HepG2 (cell line): ENCODE measurements at regions not wholly inside any gene's neighbourhood (a gene's known extent, or its start where the extent isn't known, plus 50 kb on each side); places are given as distances from the start of the nearest gene placed in this dataset.

Experiments used
- ATAC-seq: fragments of 200-7000 bp; cut with Tn5 transposase; 3 replicates; pipeline ENCODE4 v1.9.1; 2020; ENCODE audit warnings: mild to moderate bottlenecking, moderate library complexity
- BruUV-seq: library from RNA; stranded (reverse); fragments of 400-500 nt; replicated peaks from 2 replicates; lab custom pipeline; 2021; lab: Mats Ljungman, UMichigan
- CTCF ChIA-PET: fragments of 300-600 bp; formaldehyde crosslinking; extraction: SDS; loops from one replicate; lab custom pipeline; 2021; ENCODE audit warnings: low total read pairs, inconsistent platforms, low intra/inter-chr PET ratio; lab: Yijun Ruan, JAX
- POLR2A ChIA-PET: fragments of 350-600 bp; sonication (Branson Sonifier 250); formaldehyde crosslinking; loops from one replicate; lab custom pipeline; 2020; ENCODE audit warnings: antibody characterized with exemption, inconsistent platforms; lab: Yijun Ruan, JAX
- DNase-seq: peaks from one replicate; pipeline ENCODE4 v3.0.0-alpha.2; 2015; ENCODE audit warnings: low spot score
- FAIRE-seq: peaks from 3 replicates; lab custom pipeline; 2011; peaks lifted over from hg19 to GRCh38; lab: Jason Lieb, UNC
- H2AFZ ChIP-seq: one replicate; pipeline ENCODE4 v1.6.1; 2011; ENCODE audit warnings: low read length, inconsistent platforms
- H3K27ac ChIP-seq: fragments of 300-600 bp; 3 replicates; pipeline ENCODE4 v1.8.0; 2011; ENCODE audit warnings: mixed run types, mild to moderate bottlenecking, mixed read lengths, low read length, inconsistent platforms; ENCODE audit not compliant: insufficient read depth; ENCODE audit errors: extremely low read length
- H3K27me3 ChIP-seq, 2 experiments: fragments of 200-600 bp in 1 of 2; 2 replicates in 1 of 2; 3 replicates in 1 of 2; pipeline versions ENCODE4 v1.6.0 to v1.8.0; 2011; ENCODE audit warnings: low read length in 2 of 2, mild to moderate bottlenecking in 2 of 2, moderate library complexity in 2 of 2, inconsistent platforms in 1 of 2; ENCODE audit not compliant: insufficient read depth in 2 of 2, control insufficient read depth in 1 of 2
- H3K36me3 ChIP-seq, 2 experiments: fragments of 200-600 bp in 1 of 2; replicated peaks in 1 of 2; 2 replicates in 1 of 2; 3 replicates in 1 of 2; pipeline versions ENCODE4 v1.5.1 to v1.8.0; 2011; ENCODE audit warnings: low read length in 2 of 2, inconsistent platforms in 1 of 2; ENCODE audit not compliant: insufficient read depth in 2 of 2, control insufficient read depth in 1 of 2
- H3K4me1 ChIP-seq: 2 replicates; pipeline ENCODE4 v1.5.1; 2012; ENCODE audit warnings: low read length, inconsistent platforms; ENCODE audit not compliant: insufficient read depth
- H3K4me2 ChIP-seq: 2 replicates; pipeline ENCODE4 v1.6.0; 2011; ENCODE audit warnings: low read depth, low read length, inconsistent platforms
- H3K4me3 ChIP-seq, 3 experiments: fragments of 200-600 bp in 1 of 3; sonication (generic), shearing (Covaris generic) in 1 of 3; replicated peaks in 1 of 3; 2 replicates each; pipeline ENCODE4 v1.5.1; 2011 to 2016; ENCODE audit warnings: low read length in 3 of 3, inconsistent platforms in 2 of 3, low read depth in 2 of 3, mild to moderate bottlenecking in 2 of 3, control low read depth in 1 of 3, mixed read lengths in 1 of 3; ENCODE audit not compliant: insufficient read depth in 1 of 3
- H3K79me2 ChIP-seq: one replicate; pipeline ENCODE4 v1.6.1; 2011; ENCODE audit warnings: low read length, inconsistent platforms; ENCODE audit not compliant: insufficient read depth
- H3K9ac ChIP-seq: 2 replicates; pipeline ENCODE4 v1.6.0; 2011; ENCODE audit warnings: mild to moderate bottlenecking, low read depth, low read length, inconsistent platforms; ENCODE audit not compliant: insufficient read depth
- H3K9me3 ChIP-seq: 2 replicates; pipeline ENCODE4 v1.5.1; 2012; ENCODE audit warnings: mild to moderate bottlenecking, low read length
- H4K20me1 ChIP-seq: 2 replicates; pipeline ENCODE4 v1.6.0; 2011; ENCODE audit warnings: inconsistent platforms, mild to moderate bottlenecking, low read length, moderate library complexity; ENCODE audit not compliant: insufficient read depth
- BORCS8-MEF2B ChIP-seq: sonication (generic); formaldehyde crosslinking; IDR thresholded peaks from 2 replicates; pipeline ENCODE4 v1.8.0; 2022; ENCODE audit warnings: mild to moderate bottlenecking, missing genetic modification reagents
- CHCHD3 ChIP-seq: sonication (generic); formaldehyde crosslinking; IDR thresholded peaks from 2 replicates; pipeline ENCODE4 v1.8.0; 2022; ENCODE audit warnings: mild to moderate bottlenecking, missing genetic modification reagents, moderate library complexity
- EHMT2 ChIP-seq: fragments of 200-600 bp; sonication (generic); IDR thresholded peaks from 2 replicates; pipeline ENCODE4 v1.7.0; 2017; ENCODE audit warnings: antibody characterized with exemption, low read depth, low read length, borderline replicate concordance
- ERF ChIP-seq: IDR thresholded peaks from 2 replicates; pipeline ENCODE4 v1.6.1; 2018; ENCODE audit warnings: missing biosample characterization, missing genetic modification reagents
- MAFK ChIP-seq, 2 experiments: IDR thresholded peaks in 1 of 2; conservative IDR thresholded peaks in 1 of 2; 2 replicates each; pipeline ENCODE4 v1.6.1; 2011; ENCODE audit warnings: improper control_type of control experiment in 2 of 2, low read length in 2 of 2
- MIER2 ChIP-seq: IDR thresholded peaks from 2 replicates; pipeline ENCODE4 v1.6.1; 2016; ENCODE audit warnings: missing biosample characterization, missing genetic modification reagents
- NFKB2 ChIP-seq: sonication (generic); formaldehyde crosslinking; IDR thresholded peaks from 2 replicates; pipeline ENCODE4 v1.4.0; 2020; ENCODE audit warnings: missing genetic modification reagents, borderline replicate concordance
- NKX3-1 ChIP-seq: sonication (generic); formaldehyde crosslinking; IDR thresholded peaks from 2 replicates; pipeline ENCODE4 v1.5.0; 2020; ENCODE audit warnings: missing genetic modification reagents
- SALL1 ChIP-seq: sonication (generic); formaldehyde crosslinking; IDR thresholded peaks from 2 replicates; pipeline ENCODE4 v1.8.0; 2022; ENCODE audit warnings: mild to moderate bottlenecking, missing genetic modification reagents
- TAF1 ChIP-seq: sonication (generic); formaldehyde crosslinking; IDR thresholded peaks from 2 replicates; pipeline ENCODE4 v1.4.0; 2020; ENCODE audit warnings: missing genetic modification reagents
- ZNF232 ChIP-seq: sonication (generic); formaldehyde crosslinking; IDR thresholded peaks from 2 replicates; pipeline ENCODE4 v1.4.0; 2020; ENCODE audit warnings: missing genetic modification reagents, borderline replicate concordance
- ZNF331 ChIP-seq: sonication (generic); formaldehyde crosslinking; IDR thresholded peaks from 2 replicates; pipeline ENCODE4 v1.4.0; 2020; ENCODE audit warnings: missing genetic modification reagents
- ZNF33B ChIP-seq: sonication (generic); formaldehyde crosslinking; IDR thresholded peaks from 2 replicates; pipeline ENCODE4 v1.5.1; 2020; ENCODE audit warnings: mild to moderate bottlenecking, missing genetic modification reagents
- ZNF773 ChIP-seq: sonication (generic); formaldehyde crosslinking; IDR thresholded peaks from 2 replicates; pipeline ENCODE4 v1.4.0; 2020; ENCODE audit warnings: missing genetic modification reagents, borderline replicate concordance
- ZSCAN21 ChIP-seq: sonication (generic); formaldehyde crosslinking; IDR thresholded peaks from 2 replicates; pipeline ENCODE4 v1.8.0; 2022; ENCODE audit warnings: mild to moderate bottlenecking, missing genetic modification reagents, moderate library complexity, borderline replicate concordance
- ZSCAN9 ChIP-seq: IDR thresholded peaks from 2 replicates; pipeline ENCODE4 v1.6.1; 2016; ENCODE audit warnings: borderline replicate concordance
- WGBS: methylation state at CpG from one replicate; pipeline ENCODE4 v1.1.6; 2017; ENCODE audit warnings: low lambda C conversion rate; 5-methylcytosine and 5-hydroxymethylcytosine counted together
- in situ Hi-C: cut with HindIII; loops from 2 replicates; pipeline ENCODE4 v1.10.0; 2017; ENCODE audit warnings: low pct_unique_long_range_greater_than_20kb; ENCODE audit not compliant: extremely low pct_ligation_motif_present
- intact Hi-C: fragments of 100-400 bp; cut with micrococcal nuclease; formaldehyde crosslinking; loops from one replicate; pipeline ENCODE4 v1.10.0; 2022; ENCODE audit not compliant: unreplicated experiment
- TF ChIP-seq, protein P1 (sequence below): sonication (generic); formaldehyde crosslinking; IDR thresholded peaks from 2 replicates; pipeline ENCODE4 v1.4.0; 2020; ENCODE audit warnings: missing genetic modification reagents
- TF ChIP-seq, protein P2 (sequence below): IDR thresholded peaks from 2 replicates; pipeline ENCODE4 v1.6.1; 2016; ENCODE audit warnings: mild to moderate bottlenecking, missing biosample characterization, missing genetic modification reagents
- TF ChIP-seq, protein P3 (sequence below): sonication (generic); formaldehyde crosslinking; conservative IDR thresholded peaks from 2 replicates; pipeline ENCODE4 v1.4.0; 2020; ENCODE audit warnings: missing genetic modification reagents

DNA sequence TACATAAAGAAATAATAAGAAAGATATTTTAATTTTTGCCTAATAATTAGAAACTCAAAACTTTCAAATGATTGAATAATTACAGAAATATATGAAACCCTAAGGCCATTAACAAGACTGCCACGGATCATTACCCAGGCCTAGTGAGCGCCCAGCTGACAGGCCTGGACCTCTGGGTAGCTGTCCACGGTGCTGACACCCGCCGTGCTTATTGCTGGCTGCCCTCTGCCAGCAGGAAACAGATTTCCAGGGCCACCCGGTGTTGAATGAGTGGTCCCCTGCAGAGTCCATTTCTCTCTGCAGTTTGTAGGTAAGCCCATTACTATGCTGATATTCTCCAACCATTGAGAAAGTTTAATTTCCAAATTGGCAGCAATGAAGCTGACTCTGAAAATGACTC is 254.4 kb upstream of the GJB5 start:
- DNase-seq: no peak
- TF ChIP-seq, protein P1, sequence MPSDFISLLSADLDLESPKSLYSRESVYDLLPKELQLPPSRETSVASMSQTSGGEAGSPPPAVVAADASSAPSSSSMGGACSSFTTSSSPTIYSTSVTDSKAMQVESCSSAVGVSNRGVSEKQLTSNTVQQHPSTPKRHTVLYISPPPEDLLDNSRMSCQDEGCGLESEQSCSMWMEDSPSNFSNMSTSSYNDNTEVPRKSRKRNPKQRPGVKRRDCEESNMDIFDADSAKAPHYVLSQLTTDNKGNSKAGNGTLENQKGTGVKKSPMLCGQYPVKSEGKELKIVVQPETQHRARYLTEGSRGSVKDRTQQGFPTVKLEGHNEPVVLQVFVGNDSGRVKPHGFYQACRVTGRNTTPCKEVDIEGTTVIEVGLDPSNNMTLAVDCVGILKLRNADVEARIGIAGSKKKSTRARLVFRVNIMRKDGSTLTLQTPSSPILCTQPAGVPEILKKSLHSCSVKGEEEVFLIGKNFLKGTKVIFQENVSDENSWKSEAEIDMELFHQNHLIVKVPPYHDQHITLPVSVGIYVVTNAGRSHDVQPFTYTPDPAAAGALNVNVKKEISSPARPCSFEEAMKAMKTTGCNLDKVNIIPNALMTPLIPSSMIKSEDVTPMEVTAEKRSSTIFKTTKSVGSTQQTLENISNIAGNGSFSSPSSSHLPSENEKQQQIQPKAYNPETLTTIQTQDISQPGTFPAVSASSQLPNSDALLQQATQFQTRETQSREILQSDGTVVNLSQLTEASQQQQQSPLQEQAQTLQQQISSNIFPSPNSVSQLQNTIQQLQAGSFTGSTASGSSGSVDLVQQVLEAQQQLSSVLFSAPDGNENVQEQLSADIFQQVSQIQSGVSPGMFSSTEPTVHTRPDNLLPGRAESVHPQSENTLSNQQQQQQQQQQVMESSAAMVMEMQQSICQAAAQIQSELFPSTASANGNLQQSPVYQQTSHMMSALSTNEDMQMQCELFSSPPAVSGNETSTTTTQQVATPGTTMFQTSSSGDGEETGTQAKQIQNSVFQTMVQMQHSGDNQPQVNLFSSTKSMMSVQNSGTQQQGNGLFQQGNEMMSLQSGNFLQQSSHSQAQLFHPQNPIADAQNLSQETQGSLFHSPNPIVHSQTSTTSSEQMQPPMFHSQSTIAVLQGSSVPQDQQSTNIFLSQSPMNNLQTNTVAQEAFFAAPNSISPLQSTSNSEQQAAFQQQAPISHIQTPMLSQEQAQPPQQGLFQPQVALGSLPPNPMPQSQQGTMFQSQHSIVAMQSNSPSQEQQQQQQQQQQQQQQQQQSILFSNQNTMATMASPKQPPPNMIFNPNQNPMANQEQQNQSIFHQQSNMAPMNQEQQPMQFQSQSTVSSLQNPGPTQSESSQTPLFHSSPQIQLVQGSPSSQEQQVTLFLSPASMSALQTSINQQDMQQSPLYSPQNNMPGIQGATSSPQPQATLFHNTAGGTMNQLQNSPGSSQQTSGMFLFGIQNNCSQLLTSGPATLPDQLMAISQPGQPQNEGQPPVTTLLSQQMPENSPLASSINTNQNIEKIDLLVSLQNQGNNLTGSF (CRISPR knock-in tag): 0 out of 2 replicates have a peak, but pooled peaks have one; percentile 44
- TF ChIP-seq ZSCAN9 (CRISPR knock-in tag) (peak; percentile 48; the same call in 1 of the 2 replicates), SALL1 (peak; percentile 48; the same call in 1 of the 2 replicates), BORCS8-MEF2B (0 out of 2 replicates have a peak, but pooled peaks have one; percentile 23), TAF1 (CRISPR knock-in tag) (no peak), NKX3-1 (peak; percentile 61; the same call in 1 of the 2 replicates), NFKB2 (CRISPR knock-in tag) (0 out of 2 replicates have a peak, but pooled peaks have one; percentile 32), CHCHD3 (CRISPR knock-in tag) (no peak), MIER2 (CRISPR knock-in tag) (peak; percentile 95), MAFK (conservative IDR thresholded peaks at IDR 0.05 in 1 of 2, IDR thresholded peaks at IDR 0.05 in 1 of 2; ENCODE audit: low read length in 2 of 2) (no peak), ZNF773 (0 out of 2 replicates have a peak, but pooled peaks have one; percentile 32), EHMT2 (peak; percentile 82), ZNF331 (CRISPR knock-in tag) (peak; percentile 47; the same call in 1 of the 2 replicates), ZNF232 (CRISPR knock-in tag) (peak; percentile 64; the same call in 1 of the 2 replicates), ERF (CRISPR knock-in tag) (0 out of 2 replicates have a peak, but pooled peaks have one; percentile 30), ZSCAN21 (CRISPR knock-in tag) (0 out of 2 replicates have a peak, but pooled peaks have one; percentile 27), ZNF33B (CRISPR knock-in tag) (no peak)
- TF ChIP-seq, protein P2, sequence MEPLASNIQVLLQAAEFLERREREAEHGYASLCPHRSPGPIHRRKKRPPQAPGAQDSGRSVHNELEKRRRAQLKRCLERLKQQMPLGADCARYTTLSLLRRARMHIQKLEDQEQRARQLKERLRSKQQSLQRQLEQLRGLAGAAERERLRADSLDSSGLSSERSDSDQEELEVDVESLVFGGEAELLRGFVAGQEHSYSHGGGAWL (CRISPR knock-in tag): peak; percentile 54; the same call in 1 of the 2 replicates
- TF ChIP-seq, protein P3, sequence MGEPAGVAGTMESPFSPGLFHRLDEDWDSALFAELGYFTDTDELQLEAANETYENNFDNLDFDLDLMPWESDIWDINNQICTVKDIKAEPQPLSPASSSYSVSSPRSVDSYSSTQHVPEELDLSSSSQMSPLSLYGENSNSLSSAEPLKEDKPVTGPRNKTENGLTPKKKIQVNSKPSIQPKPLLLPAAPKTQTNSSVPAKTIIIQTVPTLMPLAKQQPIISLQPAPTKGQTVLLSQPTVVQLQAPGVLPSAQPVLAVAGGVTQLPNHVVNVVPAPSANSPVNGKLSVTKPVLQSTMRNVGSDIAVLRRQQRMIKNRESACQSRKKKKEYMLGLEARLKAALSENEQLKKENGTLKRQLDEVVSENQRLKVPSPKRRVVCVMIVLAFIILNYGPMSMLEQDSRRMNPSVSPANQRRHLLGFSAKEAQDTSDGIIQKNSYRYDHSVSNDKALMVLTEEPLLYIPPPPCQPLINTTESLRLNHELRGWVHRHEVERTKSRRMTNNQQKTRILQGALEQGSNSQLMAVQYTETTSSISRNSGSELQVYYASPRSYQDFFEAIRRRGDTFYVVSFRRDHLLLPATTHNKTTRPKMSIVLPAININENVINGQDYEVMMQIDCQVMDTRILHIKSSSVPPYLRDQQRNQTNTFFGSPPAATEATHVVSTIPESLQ (CRISPR knock-in tag): no peak

More for the DNA sequence above, 254.4 kb upstream of the GJB5 start:
- ATAC-seq (no peak), FAIRE-seq (no peak)
- H3K4me2 ChIP-seq: no peak overlapping the region
- no peaks in the 10 kb centered on the region for H3K79me2 ChIP-seq
- H3K9ac ChIP-seq: no peak overlapping the region
- H3K9me3 ChIP-seq: no peaks in the 10 kb centered on the region
- CTCF ChIA-PET: no interaction called here
- H4K20me1 ChIP-seq: no peaks in the 10 kb centered on the region
- in situ Hi-C loops: no loop called here
- intact Hi-C loops: no loop called here
- no peaks in the 10 kb centered on the region for H3K36me3 ChIP-seq
- BruUV-seq: no TSS peak
- no peaks in the 10 kb centered on the region for H3K4me1 ChIP-seq
- no peaks in the 10 kb centered on the region for H3K27me3 ChIP-seq
- H2AFZ ChIP-seq: no peak overlapping the region
- POLR2A ChIA-PET: no interaction called here
- H3K4me3 ChIP-seq: no peak overlapping the region
- WGBS: 5% methylated on average over 3 of the region's 6 CpGs
- no peak overlapping the region for H3K27ac ChIP-seq
